ENCODE measurements at regions not wholly inside any gene's neighbourhood (a gene's known extent, or its start where the extent isn't known, plus 50 kb on each side); places are given as distances from the start of the nearest gene placed in this dataset.

- H3K27me3 ChIP-seq (ENCODE audit: control insufficient read depth, insufficient read depth, low read length) = no peaks in the 10 kb centered on the region
- H3K4me3 ChIP-seq (ENCODE audit: low read depth, low read length) = no peak overlapping the region
- no peak for TF ChIP-seq CTCF (IDR thresholded peaks at IDR 0.05; ENCODE audit: insufficient read depth, low read length, poor library complexity, severe bottlenecking)
- DNase-seq (ENCODE audit: low read depth) = no peak
- no peaks in the 10 kb centered on the region for H3K36me3 ChIP-seq (ENCODE audit: control insufficient read depth, insufficient read depth, low read length)
These were observed 209.3 kb downstream of the HAUS1 start for GRCh38 chr18:46313521-46313920.

GRCh38 chr18:46314011-46314410 is 209.8 kb downstream of the HAUS1 start:
- DNase-seq (ENCODE audit: low read depth) = no peak
- TF ChIP-seq CTCF (IDR thresholded peaks at IDR 0.05; ENCODE audit: insufficient read depth, low read length, poor library complexity, severe bottlenecking) = no peak
- Histone ChIP-seq H3K4me3 (ENCODE audit: low read depth, low read length) (no peak overlapping the region), H3K27me3 (ENCODE audit: control insufficient read depth, insufficient read depth, low read length) (no peaks in the 10 kb centered on the region), H3K36me3 (ENCODE audit: control insufficient read depth, insufficient read depth, low read length) (no peaks in the 10 kb centered on the region)

- Histone ChIP-seq H3K36me3 (ENCODE audit: control insufficient read depth, insufficient read depth, low read length) (no peaks in the 10 kb centered on the region), H3K27me3 (ENCODE audit: control insufficient read depth, insufficient read depth, low read length) (no peaks in the 10 kb centered on the region), H3K4me3 (ENCODE audit: low read depth, low read length) (no peak overlapping the region)
- no peak for DNase-seq (ENCODE audit: low read depth)
- no peak for TF ChIP-seq CTCF (IDR thresholded peaks at IDR 0.05; ENCODE audit: insufficient read depth, low read length, poor library complexity, severe bottlenecking)
These were observed 211.0 kb downstream of the HAUS1 start for GRCh38 chr18:46315161-46315560.

GRCh38 chr18:46318356-46318755 is 214.2 kb downstream of the HAUS1 start:
- Histone ChIP-seq H3K36me3 (ENCODE audit: control insufficient read depth, insufficient read depth, low read length) (no peaks in the 10 kb centered on the region), H3K27me3 (ENCODE audit: control insufficient read depth, insufficient read depth, low read length) (no peaks in the 10 kb centered on the region), H3K4me3 (ENCODE audit: low read depth, low read length) (no peak overlapping the region)
- no peak for DNase-seq (ENCODE audit: low read depth)
- TF ChIP-seq CTCF (IDR thresholded peaks at IDR 0.05; ENCODE audit: insufficient read depth, low read length, poor library complexity, severe bottlenecking) = no peak

GRCh38 chr18:46319783-46320182 is 215.6 kb downstream of the HAUS1 start:
- TF ChIP-seq CTCF (IDR thresholded peaks at IDR 0.05; ENCODE audit: insufficient read depth, low read length, poor library complexity, severe bottlenecking) = no peak
- DNase-seq (ENCODE audit: low read depth) = no peak
- no peaks in the 10 kb centered on the region for H3K27me3 ChIP-seq (ENCODE audit: control insufficient read depth, insufficient read depth, low read length)

GRCh38 chr18:46320297-46320696 is 216.1 kb downstream of the HAUS1 start:
- no peak for DNase-seq (ENCODE audit: low read depth)
- TF ChIP-seq CTCF (IDR thresholded peaks at IDR 0.05; ENCODE audit: insufficient read depth, low read length, poor library complexity, severe bottlenecking) = no peak
- Histone ChIP-seq H3K36me3 (ENCODE audit: control insufficient read depth, insufficient read depth, low read length) (no peaks in the 10 kb centered on the region), H3K27me3 (ENCODE audit: control insufficient read depth, insufficient read depth, low read length) (no peaks in the 10 kb centered on the region), H3K4me3 (ENCODE audit: low read depth, low read length) (no peak overlapping the region)

More at GRCh38 chr18:46319783-46320182, 215.6 kb downstream of the HAUS1 start:
- Histone ChIP-seq H3K4me3 (ENCODE audit: low read depth, low read length) (no peak overlapping the region), H3K36me3 (ENCODE audit: control insufficient read depth, insufficient read depth, low read length) (no peaks in the 10 kb centered on the region)
